ENCODE measurements at regions not wholly inside any gene's neighbourhood (a gene's known extent, or its start where the extent isn't known, plus 50 kb on each side); places are given as distances from the start of the nearest gene placed in this dataset.

- Histone ChIP-seq H3K4me3 (no peak overlapping the region), H3K4me1 (no peaks in the 10 kb centered on the region), H3K27ac (no peak overlapping the region), H3K27me3 (no peaks in the 10 kb centered on the region), H3K36me3 (ENCODE audit: low read depth, missing control alignments) (no peaks in the 10 kb centered on the region), H3K9me3 (no peaks in the 10 kb centered on the region)
- intact Hi-C loops (cut with DNase I; ENCODE audit: low total_unique reads), result no loop called here
- no peak for DNase-seq
- no peak for TF ChIP-seq POLR2A (IDR thresholded peaks at IDR 0.05)
These were observed 247.0 kb downstream of the IBTK start for GRCh38 chr6:82000551-82000950.

DNA sequence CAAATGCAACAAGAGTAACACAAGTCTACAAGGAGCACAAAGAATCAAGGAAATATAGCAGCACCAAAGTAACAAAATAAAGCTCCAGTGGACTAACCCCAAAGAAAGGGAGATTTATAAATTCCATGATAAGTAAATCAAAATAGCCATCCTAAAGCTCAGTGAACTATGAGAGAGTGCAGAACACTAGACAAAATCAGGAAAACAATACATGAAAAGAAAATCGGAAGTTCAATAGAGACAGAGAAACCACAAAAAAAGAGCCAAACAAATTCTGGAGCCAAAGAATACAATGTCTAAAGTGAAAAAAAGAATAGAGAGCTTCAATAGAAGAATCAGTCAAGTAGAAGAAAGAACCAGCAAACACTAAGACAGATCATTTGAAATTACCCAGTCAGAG lies 247.3 kb upstream of the TENT5A start:
- Histone ChIP-seq H3K4me3 (no peak overlapping the region), H3K36me3 (ENCODE audit: low read depth, missing control alignments) (no peaks in the 10 kb centered on the region), H3K27ac (no peak overlapping the region), H3K27me3 (no peaks in the 10 kb centered on the region), H3K4me1 (no peaks in the 10 kb centered on the region), H3K9me3 (no peaks in the 10 kb centered on the region)
- 74 to 75% methylated on average over 1 of the region's 1 CpG for WGBS, 2 donors
- TF ChIP-seq, protein P1, sequence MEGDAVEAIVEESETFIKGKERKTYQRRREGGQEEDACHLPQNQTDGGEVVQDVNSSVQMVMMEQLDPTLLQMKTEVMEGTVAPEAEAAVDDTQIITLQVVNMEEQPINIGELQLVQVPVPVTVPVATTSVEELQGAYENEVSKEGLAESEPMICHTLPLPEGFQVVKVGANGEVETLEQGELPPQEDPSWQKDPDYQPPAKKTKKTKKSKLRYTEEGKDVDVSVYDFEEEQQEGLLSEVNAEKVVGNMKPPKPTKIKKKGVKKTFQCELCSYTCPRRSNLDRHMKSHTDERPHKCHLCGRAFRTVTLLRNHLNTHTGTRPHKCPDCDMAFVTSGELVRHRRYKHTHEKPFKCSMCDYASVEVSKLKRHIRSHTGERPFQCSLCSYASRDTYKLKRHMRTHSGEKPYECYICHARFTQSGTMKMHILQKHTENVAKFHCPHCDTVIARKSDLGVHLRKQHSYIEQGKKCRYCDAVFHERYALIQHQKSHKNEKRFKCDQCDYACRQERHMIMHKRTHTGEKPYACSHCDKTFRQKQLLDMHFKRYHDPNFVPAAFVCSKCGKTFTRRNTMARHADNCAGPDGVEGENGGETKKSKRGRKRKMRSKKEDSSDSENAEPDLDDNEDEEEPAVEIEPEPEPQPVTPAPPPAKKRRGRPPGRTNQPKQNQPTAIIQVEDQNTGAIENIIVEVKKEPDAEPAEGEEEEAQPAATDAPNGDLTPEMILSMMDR (IDR thresholded peaks at IDR 0.05), result no peak
- TF ChIP-seq POLR2A (IDR thresholded peaks at IDR 0.05), result no peak
- intact Hi-C loops (cut with DNase I; ENCODE audit: low total_unique reads), result no loop called here
- no peak for DNase-seq

DNA sequence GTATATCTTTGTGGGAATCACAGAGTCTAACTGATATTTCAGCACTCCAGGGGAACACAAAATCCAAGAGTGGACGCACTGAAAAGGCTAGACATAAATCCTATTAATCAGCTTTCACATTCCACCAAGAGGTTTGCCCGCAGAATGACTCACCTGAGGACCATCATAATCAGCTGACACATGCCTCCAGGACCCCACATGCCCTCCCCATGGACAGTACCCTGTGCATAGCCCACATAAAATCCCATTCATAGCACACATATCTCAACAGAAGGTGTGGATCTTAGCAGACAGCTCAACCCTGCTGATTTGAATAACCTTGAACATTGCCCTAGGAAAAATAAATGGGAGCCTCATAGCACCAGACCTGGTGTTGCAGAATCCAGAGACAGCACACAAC lies 246.8 kb upstream of the TENT5A start:
- H3K36me3 ChIP-seq (ENCODE audit: low read depth, missing control alignments), result no peaks in the 10 kb centered on the region
- H3K27me3 ChIP-seq, result no peaks in the 10 kb centered on the region
- H3K4me3 ChIP-seq, result no peak overlapping the region
- H3K4me1 ChIP-seq, result no peaks in the 10 kb centered on the region
- no peak for TF ChIP-seq POLR2A (IDR thresholded peaks at IDR 0.05)
- TF ChIP-seq, protein P1 (IDR thresholded peaks at IDR 0.05), result no peak
- 85 to 94% methylated on average over 2 of the region's 2 CpGs for WGBS, 2 donors
- no peaks in the 10 kb centered on the region for H3K9me3 ChIP-seq
- intact Hi-C loops (cut with DNase I; ENCODE audit: low total_unique reads), result no loop called here
- H3K27ac ChIP-seq, result no peak overlapping the region
- no peak for DNase-seq

- H3K4me1 ChIP-seq, result no peaks in the 10 kb centered on the region
- TF ChIP-seq POLR2A (IDR thresholded peaks at IDR 0.05), result no peak
- TF ChIP-seq, protein P1 (IDR thresholded peaks at IDR 0.05), result no peak
- no peaks in the 10 kb centered on the region for H3K27me3 ChIP-seq
- no peak overlapping the region for H3K4me3 ChIP-seq
- no peak for DNase-seq
- 95 to 96% methylated on average over 1 of the region's 1 CpG for WGBS, 2 donors
- no peaks in the 10 kb centered on the region for H3K9me3 ChIP-seq
- intact Hi-C loops (cut with DNase I; ENCODE audit: low total_unique reads), result no loop called here
- H3K27ac ChIP-seq, result no peak overlapping the region
- no peaks in the 10 kb centered on the region for H3K36me3 ChIP-seq (ENCODE audit: low read depth, missing control alignments)
These were observed 246.0 kb upstream of the TENT5A start for GRCh38 chr6:81998432-81998831.

GRCh38 chr6:81997090-81997926 lies 244.8 kb upstream of the TENT5A start:
- Histone ChIP-seq H3K4me1 (no peaks in the 10 kb centered on the region), H3K9me3 (no peaks in the 10 kb centered on the region), H3K27ac (no peak overlapping the region), H3K4me3 (no peak overlapping the region), H3K27me3 (no peaks in the 10 kb centered on the region), H3K36me3 (ENCODE audit: low read depth, missing control alignments) (no peaks in the 10 kb centered on the region)
- intact Hi-C loops (cut with DNase I; ENCODE audit: low total_unique reads), result no loop called here
- DNase-seq, result no peak
- no peak for TF ChIP-seq POLR2A (IDR thresholded peaks at IDR 0.05)
- TF ChIP-seq, protein P1 (IDR thresholded peaks at IDR 0.05), result no peak
- WGBS, 2 donors, result 83 to 84% methylated on average over 4 of the region's 4 CpGs
